GM13977 (cell line): ENCODE measurements at regions not wholly inside any gene's neighbourhood (a gene's known extent, or its start where the extent isn't known, plus 50 kb on each side); places are given as distances from the start of the nearest gene placed in this dataset.

ENCODE experiments used
- DNase-seq: peaks from one replicate; pipeline ENCODE4 v3.0.0; 2012; ENCODE audit warnings: low spot score
- CTCF ChIP-seq: IDR thresholded peaks from 2 replicates; pipeline ENCODE4 v1.5.1; 2012; ENCODE audit warnings: mild to moderate bottlenecking, control low read depth; ENCODE audit not compliant: insufficient read depth; ENCODE audit errors: extremely low read depth, missing control alignments
- in situ Hi-C: fragments of 300-500 bp; cut with MboI; formaldehyde crosslinking; loops from one replicate; pipeline ENCODE4 v1.12.0; 2022; ENCODE audit warnings: low sequenced_read_pairs, low pct_unique_long_range_greater_than_20kb, mixed read lengths, inconsistent platforms; ENCODE audit not compliant: unreplicated experiment

- no peak for DNase-seq
- in situ Hi-C loops, result no loop called here
- TF ChIP-seq CTCF, result no peak
Observed at GRCh38 chr9:129455151-129455995, 165.5 kb downstream of the C9orf50 start.

- TF ChIP-seq CTCF, result no peak
- in situ Hi-C loops, result no loop called here
Observed at GRCh38 chr9:129454467-129455067, 166.3 kb downstream of the C9orf50 start.

GRCh38 chr9:129453734-129454133 is 167.2 kb downstream of the C9orf50 start:
- in situ Hi-C loops, result no loop called here
- TF ChIP-seq CTCF, result no peak
- no peak for DNase-seq

More at GRCh38 chr9:129454467-129455067, 166.3 kb downstream of the C9orf50 start:
- DNase-seq, result no peak

GRCh38 chr9:129451669-129452068 is 169.2 kb downstream of the C9orf50 start:
- no peak for TF ChIP-seq CTCF
- no peak for DNase-seq
- in situ Hi-C loops, result no loop called here

- no peak for TF ChIP-seq CTCF
- DNase-seq, result no peak
- in situ Hi-C loops, result no loop called here
Observed at GRCh38 chr9:129451089-129451656, 169.7 kb downstream of the C9orf50 start.

GRCh38 chr9:129449066-129449465 is 171.8 kb downstream of the C9orf50 start:
- in situ Hi-C loops, result no loop called here
- DNase-seq, result no peak
- TF ChIP-seq CTCF, result no peak
